ENCODE measurements at regions not wholly inside any gene's neighbourhood (a gene's known extent, or its start where the extent isn't known, plus 50 kb on each side); places are given as distances from the start of the nearest gene placed in this dataset.
A peak's percentile ranks its signal among the peaks of the same experiment; 100 is the strongest.

DNA sequence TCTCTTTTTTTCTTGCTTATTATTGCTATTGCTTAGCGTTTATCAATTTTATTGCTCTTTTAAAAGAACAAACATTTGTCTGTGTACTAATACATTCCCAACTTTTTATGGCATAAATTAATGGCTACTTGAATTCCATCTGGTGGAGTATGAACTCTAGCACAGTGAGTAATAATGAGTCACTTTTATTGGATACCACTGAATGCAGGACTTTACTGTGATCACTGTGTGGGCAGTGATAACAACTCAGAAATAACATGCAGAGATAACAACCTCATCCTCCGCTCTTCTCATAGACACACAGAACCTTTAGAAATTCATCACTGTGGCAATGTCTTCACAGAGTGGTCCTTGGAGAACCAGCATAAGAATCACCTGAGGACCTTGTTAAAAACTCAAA lies 139.5 kb upstream of the PRNP start (continued):
- TF ChIP-seq NFIC (IDR thresholded peaks at IDR 0.05; ENCODE audit: borderline replicate concordance), result peak; percentile 63
- TF ChIP-seq FOXM1 (IDR thresholded peaks at IDR 0.05; ENCODE audit: low read depth), result no peak
- TF ChIP-seq EZH2phosphoT487 (IDR thresholded peaks at IDR 0.05; ENCODE audit: borderline replicate concordance, low read depth), result no peak
- no peak for TF ChIP-seq RCOR1 (IDR thresholded peaks at IDR 0.05; ENCODE audit: low read length)
- TF ChIP-seq, protein P1, sequence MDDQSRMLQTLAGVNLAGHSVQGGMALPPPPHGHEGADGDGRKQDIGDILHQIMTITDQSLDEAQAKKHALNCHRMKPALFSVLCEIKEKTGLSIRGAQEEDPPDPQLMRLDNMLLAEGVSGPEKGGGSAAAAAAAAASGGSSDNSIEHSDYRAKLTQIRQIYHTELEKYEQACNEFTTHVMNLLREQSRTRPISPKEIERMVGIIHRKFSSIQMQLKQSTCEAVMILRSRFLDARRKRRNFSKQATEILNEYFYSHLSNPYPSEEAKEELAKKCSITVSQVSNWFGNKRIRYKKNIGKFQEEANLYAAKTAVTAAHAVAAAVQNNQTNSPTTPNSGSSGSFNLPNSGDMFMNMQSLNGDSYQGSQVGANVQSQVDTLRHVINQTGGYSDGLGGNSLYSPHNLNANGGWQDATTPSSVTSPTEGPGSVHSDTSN (IDR thresholded peaks at IDR 0.05), result no peak
- TF ChIP-seq TCF12 (IDR thresholded peaks at IDR 0.05), result peak; percentile 89
- peak; percentile 61; the same call in 1 of the 2 replicates for TF ChIP-seq TEAD4 (IDR thresholded peaks at IDR 0.05; ENCODE audit: borderline replicate concordance, insufficient read depth)
- TF ChIP-seq FOXJ3 (CRISPR knock-in tag; IDR thresholded peaks at IDR 0.05), result no peak
- peak; percentile 67; the same call in 1 of the 2 replicates for TF ChIP-seq POLR2AphosphoS5 (IDR thresholded peaks at IDR 0.05; ENCODE audit: low read depth, low read length)

- Histone ChIP-seq H3K79me2 (ENCODE audit: insufficient read depth) (no peaks in the 10 kb centered on the region), H4K20me1 (ENCODE audit: insufficient read depth) (no peaks in the 10 kb centered on the region), H3K4me2 (peak overlapping the region; percentile 43), H3K9ac (peak overlapping the region; percentile 14), H3K4me3 (ENCODE audit: low read depth in 2 of 2, low read length in 1 of 2) (no peak overlapping the region), H3F3A (replicated peaks; ENCODE audit: insufficient read depth) (peaks cover 28% of the 10 kb centered on the region), H3K36me3 (replicated peaks in 1 of 2; ENCODE audit: control insufficient read depth in 1 of 2, insufficient read depth in 2 of 2, low read length in 1 of 2) (no peaks in the 10 kb centered on the region), H3K27ac (ENCODE audit: low read depth in 2 of 2, low read length in 1 of 2) (peak overlapping the region in 1 of 2 experiments; percentile 83; a peak in 2 of 4 replicates), H3K9me3 (no peaks in the 10 kb centered on the region), H3K4me1 (ENCODE audit: control insufficient read depth in 1 of 2, insufficient read depth in 2 of 2, low read depth in 1 of 2, low read length in 1 of 2) (peaks cover 0 to 20% of the 10 kb centered on the region in 2 experiments; a peak in 2 of 4 replicates), H2AFZ (ENCODE audit: low read depth) (no peak overlapping the region), H3K9me2 (no peaks in the 10 kb centered on the region), H3K27me3 (ENCODE audit: insufficient read depth) (no peaks in the 10 kb centered on the region)
- 70% methylated on average over 1 of the region's 1 CpG for WGBS (ENCODE audit: low lambda C conversion rate)
- ChIA-PET POLR2A (no interaction called here), CTCF (no interaction called here)
- TF ChIP-seq TAF1 (IDR thresholded peaks at IDR 0.05; ENCODE audit: borderline replicate concordance, low read depth, low read length) (no peak), MEF2A (IDR thresholded peaks at IDR 0.05; ENCODE audit: borderline replicate concordance, low read depth) (no peak), GABPA (IDR thresholded peaks at IDR 0.05; ENCODE audit: low read depth) (no peak), ELF1 (IDR thresholded peaks at IDR 0.05) (no peak), TCF12 (IDR thresholded peaks at IDR 0.05) (no peak), IRF3 (IDR thresholded peaks at IDR 0.05; ENCODE audit: low read depth, low read length) (no peak), REST (IDR thresholded peaks at IDR 0.05; ENCODE audit: low read depth, low read length) (no peak), EZH2phosphoT487 (IDR thresholded peaks at IDR 0.05; ENCODE audit: borderline replicate concordance, low read depth) (no peak), EP300 (IDR thresholded peaks at IDR 0.05; ENCODE audit: borderline replicate concordance in 1 of 2, low read depth in 1 of 2, low read length in 1 of 2) (no peak)
- TF ChIP-seq, protein P2, sequence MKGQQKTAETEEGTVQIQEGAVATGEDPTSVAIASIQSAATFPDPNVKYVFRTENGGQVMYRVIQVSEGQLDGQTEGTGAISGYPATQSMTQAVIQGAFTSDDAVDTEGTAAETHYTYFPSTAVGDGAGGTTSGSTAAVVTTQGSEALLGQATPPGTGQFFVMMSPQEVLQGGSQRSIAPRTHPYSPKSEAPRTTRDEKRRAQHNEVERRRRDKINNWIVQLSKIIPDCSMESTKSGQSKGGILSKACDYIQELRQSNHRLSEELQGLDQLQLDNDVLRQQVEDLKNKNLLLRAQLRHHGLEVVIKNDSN (IDR thresholded peaks at IDR 0.05; ENCODE audit: borderline replicate concordance, low read depth), result no peak
- TF ChIP-seq, protein P1 (IDR thresholded peaks at IDR 0.05), result no peak
- no peak for DNase-seq
These were observed 139.9 kb upstream of the PRNP start for GRCh38 chr20:4546342-4546741.

Measured in SK-N-SH (cell line).